ENCODE measurements at regions not wholly inside any gene's neighbourhood (a gene's known extent, or its start where the extent isn't known, plus 50 kb on each side); places are given as distances from the start of the nearest gene placed in this dataset.

DNA sequence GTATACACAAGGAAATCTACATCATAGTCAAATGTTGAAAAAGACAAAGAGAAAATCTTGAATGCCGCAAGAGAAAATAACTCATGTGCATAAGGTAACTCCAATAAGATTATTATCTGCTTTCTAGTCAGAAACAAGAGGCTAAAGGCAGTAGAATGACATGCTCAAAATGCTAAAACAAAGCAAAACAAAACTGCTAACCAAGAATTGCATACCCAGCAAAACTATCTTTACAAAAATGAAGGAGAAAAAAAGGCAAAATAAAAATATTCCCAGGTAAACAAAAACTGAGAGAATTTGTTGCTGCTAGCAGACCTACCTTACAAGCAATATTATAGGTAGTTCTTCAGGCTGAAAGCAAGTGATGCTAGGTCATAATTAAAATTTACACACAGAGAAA lies 76.4 kb upstream of the TMEM158 start:
- TF ChIP-seq EZH2phosphoT487 (IDR thresholded peaks at IDR 0.05; ENCODE audit: borderline replicate concordance, low read depth) (no peak), MXI1 (IDR thresholded peaks at IDR 0.05; ENCODE audit: low read depth, low read length) (no peak), EP300 (IDR thresholded peaks at IDR 0.05; ENCODE audit: borderline replicate concordance in 1 of 2, low read depth in 1 of 2, low read length in 1 of 2) (no peak), POLR2AphosphoS5 (IDR thresholded peaks at IDR 0.05; ENCODE audit: low read depth, low read length) (no peak), RCOR1 (IDR thresholded peaks at IDR 0.05; ENCODE audit: low read length) (no peak)
- TF ChIP-seq, protein P1, sequence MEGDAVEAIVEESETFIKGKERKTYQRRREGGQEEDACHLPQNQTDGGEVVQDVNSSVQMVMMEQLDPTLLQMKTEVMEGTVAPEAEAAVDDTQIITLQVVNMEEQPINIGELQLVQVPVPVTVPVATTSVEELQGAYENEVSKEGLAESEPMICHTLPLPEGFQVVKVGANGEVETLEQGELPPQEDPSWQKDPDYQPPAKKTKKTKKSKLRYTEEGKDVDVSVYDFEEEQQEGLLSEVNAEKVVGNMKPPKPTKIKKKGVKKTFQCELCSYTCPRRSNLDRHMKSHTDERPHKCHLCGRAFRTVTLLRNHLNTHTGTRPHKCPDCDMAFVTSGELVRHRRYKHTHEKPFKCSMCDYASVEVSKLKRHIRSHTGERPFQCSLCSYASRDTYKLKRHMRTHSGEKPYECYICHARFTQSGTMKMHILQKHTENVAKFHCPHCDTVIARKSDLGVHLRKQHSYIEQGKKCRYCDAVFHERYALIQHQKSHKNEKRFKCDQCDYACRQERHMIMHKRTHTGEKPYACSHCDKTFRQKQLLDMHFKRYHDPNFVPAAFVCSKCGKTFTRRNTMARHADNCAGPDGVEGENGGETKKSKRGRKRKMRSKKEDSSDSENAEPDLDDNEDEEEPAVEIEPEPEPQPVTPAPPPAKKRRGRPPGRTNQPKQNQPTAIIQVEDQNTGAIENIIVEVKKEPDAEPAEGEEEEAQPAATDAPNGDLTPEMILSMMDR (IDR thresholded peaks at IDR 0.05): no peak
